A673 (cell line): ENCODE measurements at regions not wholly inside any gene's neighbourhood (a gene's known extent, or its start where the extent isn't known, plus 50 kb on each side); places are given as distances from the start of the nearest gene placed in this dataset.

Source experiments
- BruUV-seq: library from RNA; stranded (reverse); fragments of 400-500 nt; replicated peaks from 2 replicates; lab custom pipeline; 2021; lab: Mats Ljungman, UMichigan
- CTCF ChIA-PET: fragments of 300-600 bp; sonication (Branson Sonifier 250); formaldehyde crosslinking; loops from one replicate; lab custom pipeline; 2022; ENCODE audit warnings: antibody characterized with exemption; lab: Charles Lee
- POLR2A ChIA-PET: fragments of 300-600 bp; sonication (Branson Sonifier 250); formaldehyde crosslinking; loops from one replicate; lab custom pipeline; 2022; ENCODE audit warnings: antibody characterized with exemption; ENCODE audit not compliant: low non-redundant PET; lab: Charles Lee
- DNase-seq: peaks from one replicate; pipeline ENCODE4 v3.0.0-alpha.2; 2015; ENCODE audit warnings: low spot score
- H3K27ac ChIP-seq: fragments of 200-600 bp; sonication (generic); 2 replicates; pipeline ENCODE4 v1.5.1; 2016; ENCODE audit warnings: mixed run types, low read depth, mild to moderate bottlenecking, mixed read lengths, antibody characterized with exemption, low read length; ENCODE audit not compliant: poor library complexity, severe bottlenecking
- H3K27me3 ChIP-seq: fragments of 200-600 bp; sonication (generic); replicated peaks from 2 replicates; pipeline ENCODE4 v1.6.1; 2017; ENCODE audit warnings: mixed run types, low read depth, mild to moderate bottlenecking, mixed read lengths, antibody characterized with exemption, low read length; ENCODE audit not compliant: insufficient read depth, poor library complexity
- H3K36me3 ChIP-seq: fragments of 200-600 bp; sonication (generic); 2 replicates; pipeline ENCODE4 v1.6.1; 2016; ENCODE audit warnings: mixed run types, mild to moderate bottlenecking, mixed read lengths, antibody characterized with exemption, low read length; ENCODE audit not compliant: insufficient read depth, poor library complexity, severe bottlenecking
- H3K4me1 ChIP-seq: fragments of 200-600 bp; sonication (generic); 2 replicates; pipeline ENCODE4 v1.6.1; 2017; ENCODE audit warnings: mixed run types, mild to moderate bottlenecking, mixed read lengths, antibody characterized with exemption, low read length; ENCODE audit not compliant: insufficient read depth, poor library complexity, severe bottlenecking
- H3K4me3 ChIP-seq: fragments of 200-600 bp; sonication (generic); 2 replicates; pipeline ENCODE4 v1.5.1; 2016; ENCODE audit warnings: low read depth, mixed run types, mild to moderate bottlenecking, mixed read lengths, low read length; ENCODE audit not compliant: poor library complexity, severe bottlenecking
- H3K9me3 ChIP-seq: fragments of 200-600 bp; sonication (generic); 2 replicates; pipeline ENCODE4 v1.6.1; 2016; ENCODE audit warnings: mixed run types, low read depth, mild to moderate bottlenecking, mixed read lengths, antibody characterized with exemption, low read length; ENCODE audit not compliant: poor library complexity, severe bottlenecking
- CTCF ChIP-seq: fragments of 300-800, 200-600 bp; sonication (generic); conservative IDR thresholded peaks from 2 replicates; pipeline ENCODE4 v1.5.1; 2017; ENCODE audit warnings: low read depth, mild to moderate bottlenecking, antibody characterized with exemption, low read length, moderate library complexity, mixed read lengths
- EZH2 ChIP-seq: fragments of 200-600 bp; sonication (generic); IDR thresholded peaks from 2 replicates; pipeline ENCODE4 v1.6.1; 2017; ENCODE audit warnings: borderline replicate concordance, low read depth, mild to moderate bottlenecking, mixed read lengths, antibody characterized with exemption, low read length; ENCODE audit not compliant: poor library complexity, severe bottlenecking
- intact Hi-C: fragments of 100-400 bp; cut with micrococcal nuclease; formaldehyde crosslinking; loops from one replicate; pipeline ENCODE4 v1.10.0; 2022; ENCODE audit not compliant: unreplicated experiment

- ChIA-PET CTCF (no interaction called here), POLR2A (no interaction called here)
- H3K27me3 ChIP-seq = peaks cover 61% of the 10 kb centered on the region
- no peaks in the 10 kb centered on the region for H3K9me3 ChIP-seq
- H3K27ac ChIP-seq = no peak overlapping the region
- BruUV-seq = no TSS peak
- no peaks in the 10 kb centered on the region for H3K36me3 ChIP-seq
- H3K4me3 ChIP-seq = no peak overlapping the region
- TF ChIP-seq CTCF (no peak), EZH2 (no peak)
- intact Hi-C loops = no loop called here
- no peak for DNase-seq
- no peaks in the 10 kb centered on the region for H3K4me1 ChIP-seq
Measured at GRCh38 chr6:1230689-1231605, 81.0 kb upstream of the FOXQ1 start.

- peaks cover 61% of the 10 kb centered on the region for H3K27me3 ChIP-seq
- ChIA-PET CTCF (no interaction called here), POLR2A (no interaction called here)
- DNase-seq = no peak
- no peak for TF ChIP-seq CTCF
- no peak for TF ChIP-seq EZH2
- intact Hi-C loops = no loop called here
- no peak overlapping the region for H3K4me3 ChIP-seq
- no TSS peak for BruUV-seq
- H3K36me3 ChIP-seq = no peaks in the 10 kb centered on the region
- no peaks in the 10 kb centered on the region for H3K4me1 ChIP-seq
- H3K9me3 ChIP-seq = no peaks in the 10 kb centered on the region
- no peak overlapping the region for H3K27ac ChIP-seq
Measured at GRCh38 chr6:1230281-1230680, 81.6 kb upstream of the FOXQ1 start.

GRCh38 chr6:1229808-1230207, 82.1 kb upstream of the FOXQ1 start:
- no peak for DNase-seq
- BruUV-seq = no TSS peak
- Histone ChIP-seq H3K27ac (no peak overlapping the region), H3K4me1 (no peaks in the 10 kb centered on the region), H3K36me3 (no peaks in the 10 kb centered on the region), H3K9me3 (no peaks in the 10 kb centered on the region), H3K4me3 (no peak overlapping the region), H3K27me3 (peaks cover 61% of the 10 kb centered on the region)
- CTCF ChIA-PET = no interaction called here
- POLR2A ChIA-PET = no interaction called here
- intact Hi-C loops = no loop called here
- TF ChIP-seq CTCF (no peak), EZH2 (no peak)
